ENCODE measurements at regions not wholly inside any gene's neighbourhood (a gene's known extent, or its start where the extent isn't known, plus 50 kb on each side); places are given as distances from the start of the nearest gene placed in this dataset.
A peak's percentile ranks its signal among the peaks of the same experiment; 100 is the strongest.
"Not testable (repeated sequence)": the region's sequence is repeated elsewhere in the genome, so short reads cannot be mapped to it uniquely, and the experiment has no call there.

DNA sequence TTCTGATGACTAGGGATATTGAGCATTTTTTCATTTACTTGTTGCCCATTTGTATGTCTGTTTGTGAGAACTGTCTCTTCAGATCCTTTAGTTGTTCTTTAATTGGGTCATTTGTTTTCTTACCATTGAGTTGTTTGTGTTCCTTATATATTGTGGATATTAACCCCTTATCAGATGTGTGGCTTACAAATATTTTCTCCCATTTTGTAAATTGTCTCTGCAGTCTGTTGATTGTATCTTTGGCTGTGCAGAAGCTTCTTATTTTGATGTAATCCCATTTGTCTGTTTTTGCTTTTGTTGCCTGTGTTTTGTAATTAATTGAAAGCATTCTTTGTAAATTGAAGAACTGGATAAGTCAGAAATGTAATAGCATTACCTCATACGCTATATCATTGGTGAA, 459.1 kb upstream of the FOXG1 start:
- Mint-ChIP-seq H3K27ac (ENCODE audit: unreplicated experiment) (no peak overlapping the region), H3K36me3 (ENCODE audit: unreplicated experiment) (no peaks in the 10 kb centered on the region), H3K4me1 (ENCODE audit: unreplicated experiment) (peaks cover 18% of the 10 kb centered on the region), H3K27me3 (ENCODE audit: unreplicated experiment) (no peaks in the 10 kb centered on the region), H3K4me3 (ENCODE audit: unreplicated experiment) (no peak overlapping the region), H3K9me3 (ENCODE audit: unreplicated experiment) (peaks cover 6% of the 10 kb centered on the region)
- DNase-seq (ENCODE audit: extremely low spot score, unreplicated experiment) = no peak
- TF ChIP-seq, protein P1, sequence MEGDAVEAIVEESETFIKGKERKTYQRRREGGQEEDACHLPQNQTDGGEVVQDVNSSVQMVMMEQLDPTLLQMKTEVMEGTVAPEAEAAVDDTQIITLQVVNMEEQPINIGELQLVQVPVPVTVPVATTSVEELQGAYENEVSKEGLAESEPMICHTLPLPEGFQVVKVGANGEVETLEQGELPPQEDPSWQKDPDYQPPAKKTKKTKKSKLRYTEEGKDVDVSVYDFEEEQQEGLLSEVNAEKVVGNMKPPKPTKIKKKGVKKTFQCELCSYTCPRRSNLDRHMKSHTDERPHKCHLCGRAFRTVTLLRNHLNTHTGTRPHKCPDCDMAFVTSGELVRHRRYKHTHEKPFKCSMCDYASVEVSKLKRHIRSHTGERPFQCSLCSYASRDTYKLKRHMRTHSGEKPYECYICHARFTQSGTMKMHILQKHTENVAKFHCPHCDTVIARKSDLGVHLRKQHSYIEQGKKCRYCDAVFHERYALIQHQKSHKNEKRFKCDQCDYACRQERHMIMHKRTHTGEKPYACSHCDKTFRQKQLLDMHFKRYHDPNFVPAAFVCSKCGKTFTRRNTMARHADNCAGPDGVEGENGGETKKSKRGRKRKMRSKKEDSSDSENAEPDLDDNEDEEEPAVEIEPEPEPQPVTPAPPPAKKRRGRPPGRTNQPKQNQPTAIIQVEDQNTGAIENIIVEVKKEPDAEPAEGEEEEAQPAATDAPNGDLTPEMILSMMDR (IDR thresholded peaks at IDR 0.05) = no peak

DNA sequence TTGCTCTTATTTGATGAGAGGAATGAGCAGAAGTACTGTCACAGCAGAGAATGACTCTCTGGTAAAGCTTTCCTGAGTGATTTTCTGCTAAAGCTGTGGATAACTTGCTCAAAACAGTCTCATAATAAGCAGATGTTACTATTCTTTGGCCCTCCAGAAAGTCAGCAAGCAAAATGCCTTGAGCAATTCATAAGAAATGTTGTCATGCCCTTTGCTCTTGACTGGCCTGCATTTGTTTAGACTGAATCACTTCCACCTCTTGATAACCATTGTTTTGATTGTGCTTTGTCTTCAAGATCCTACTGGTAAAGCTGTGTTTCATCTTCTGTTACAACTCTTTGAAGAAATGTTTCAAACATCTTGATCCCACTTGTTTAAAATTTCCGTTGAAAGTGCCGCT, 457.9 kb upstream of the FOXG1 start:
- Mint-ChIP-seq H3K9me3 (ENCODE audit: unreplicated experiment) (no peaks in the 10 kb centered on the region), H3K27me3 (ENCODE audit: unreplicated experiment) (no peaks in the 10 kb centered on the region), H3K27ac (ENCODE audit: unreplicated experiment) (no peak overlapping the region), H3K36me3 (ENCODE audit: unreplicated experiment) (no peaks in the 10 kb centered on the region), H3K4me1 (ENCODE audit: unreplicated experiment) (peaks cover 16% of the 10 kb centered on the region), H3K4me3 (ENCODE audit: unreplicated experiment) (no peak overlapping the region)
- no peak for DNase-seq (ENCODE audit: extremely low spot score, unreplicated experiment)
- TF ChIP-seq, protein P1 (IDR thresholded peaks at IDR 0.05) = no peak

DNA sequence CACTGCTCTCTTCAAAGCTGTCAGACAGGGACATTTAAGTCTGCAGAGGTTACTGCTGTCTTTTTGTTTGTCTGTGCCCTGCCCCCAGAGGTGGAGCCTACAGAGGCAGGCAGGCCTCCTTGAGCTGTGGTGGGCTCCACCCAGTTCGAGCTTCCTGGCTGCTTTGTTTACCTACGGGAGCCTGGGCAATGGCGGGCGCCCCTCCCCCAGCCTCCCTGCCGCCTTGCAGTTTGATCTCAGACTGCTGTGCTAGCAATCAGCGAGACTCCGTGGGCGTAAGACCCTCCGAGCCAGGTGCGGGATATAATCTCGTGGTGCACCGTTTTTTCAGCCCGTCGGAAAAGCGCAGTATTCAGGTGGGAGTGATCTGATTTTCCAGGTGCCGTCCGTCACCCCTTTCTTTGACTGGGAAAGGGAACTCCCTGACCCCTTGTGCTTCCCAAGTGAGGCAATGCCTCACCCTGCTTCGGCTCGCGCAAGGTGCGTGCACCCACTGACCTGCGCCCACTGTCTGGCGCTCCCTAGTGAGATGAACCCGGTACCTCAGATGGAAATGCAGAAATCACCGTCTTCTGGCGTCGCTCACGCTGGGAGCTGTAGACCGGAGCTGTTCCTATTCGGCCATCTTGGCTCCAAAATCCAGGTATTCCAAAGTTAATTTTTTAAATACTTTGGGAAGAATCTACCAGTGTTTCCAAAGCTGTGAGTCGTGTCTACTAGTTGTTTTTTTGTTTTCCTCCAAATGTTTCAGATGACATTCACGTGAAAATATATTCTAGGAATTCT, 448.5 kb upstream of the FOXG1 start:
- H3K4me3 Mint-ChIP-seq (ENCODE audit: unreplicated experiment) = peak overlapping the region; percentile 60
- H3K9me3 Mint-ChIP-seq (ENCODE audit: unreplicated experiment); H3K27ac Mint-ChIP-seq (ENCODE audit: unreplicated experiment); H3K4me1 Mint-ChIP-seq (ENCODE audit: unreplicated experiment); H3K36me3 Mint-ChIP-seq (ENCODE audit: unreplicated experiment); H3K27me3 Mint-ChIP-seq (ENCODE audit: unreplicated experiment); DNase-seq (ENCODE audit: extremely low spot score, unreplicated experiment): not testable (repeated sequence)

DNA sequence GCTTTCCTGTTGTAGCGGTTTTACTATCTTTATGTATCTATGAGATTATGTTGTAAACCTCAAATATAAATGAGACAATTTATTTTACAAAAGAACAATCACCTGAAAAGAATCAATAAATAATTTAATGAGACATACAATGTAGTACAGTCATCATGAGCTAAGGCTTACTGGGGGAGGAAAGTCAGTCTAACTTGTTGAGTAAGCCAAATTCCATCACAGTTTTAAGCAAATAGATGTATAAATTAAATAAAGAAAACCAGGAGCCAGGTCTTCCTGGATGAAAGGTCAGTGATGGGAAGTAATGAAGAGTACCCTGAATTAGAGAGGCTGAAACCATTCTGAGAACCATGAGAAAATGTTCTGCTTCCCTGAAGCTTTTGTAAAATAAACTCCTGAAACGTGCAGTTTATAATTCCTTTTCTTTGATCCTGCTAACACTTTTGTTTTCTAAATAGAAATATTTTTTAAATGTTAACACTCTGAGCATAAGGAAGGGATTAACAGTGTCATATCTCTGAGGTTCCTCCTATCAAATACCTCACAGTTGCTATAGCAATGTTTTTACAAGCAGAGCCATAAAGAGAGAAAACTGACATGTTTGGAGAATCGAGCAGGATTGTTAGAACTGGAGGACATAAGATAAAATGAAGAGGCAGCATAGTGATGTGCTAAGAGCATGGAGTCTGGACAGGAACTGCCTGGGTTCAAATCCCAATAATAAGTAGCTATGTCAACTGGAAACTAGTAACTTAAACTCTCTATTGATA, 444.9 kb upstream of the FOXG1 start:
- peaks cover 4% of the 10 kb centered on the region for H3K27me3 Mint-ChIP-seq (ENCODE audit: unreplicated experiment)
- no peaks in the 10 kb centered on the region for H3K4me1 Mint-ChIP-seq (ENCODE audit: unreplicated experiment)
- H3K36me3 Mint-ChIP-seq (ENCODE audit: unreplicated experiment) = no peaks in the 10 kb centered on the region
- TF ChIP-seq, protein P1 (IDR thresholded peaks at IDR 0.05) = no peak
- H3K4me3 Mint-ChIP-seq (ENCODE audit: unreplicated experiment) = no peak overlapping the region
- no peaks in the 10 kb centered on the region for H3K9me3 Mint-ChIP-seq (ENCODE audit: unreplicated experiment)
- DNase-seq (ENCODE audit: extremely low spot score, unreplicated experiment) = no peak
- no peak overlapping the region for H3K27ac Mint-ChIP-seq (ENCODE audit: unreplicated experiment)

DNA sequence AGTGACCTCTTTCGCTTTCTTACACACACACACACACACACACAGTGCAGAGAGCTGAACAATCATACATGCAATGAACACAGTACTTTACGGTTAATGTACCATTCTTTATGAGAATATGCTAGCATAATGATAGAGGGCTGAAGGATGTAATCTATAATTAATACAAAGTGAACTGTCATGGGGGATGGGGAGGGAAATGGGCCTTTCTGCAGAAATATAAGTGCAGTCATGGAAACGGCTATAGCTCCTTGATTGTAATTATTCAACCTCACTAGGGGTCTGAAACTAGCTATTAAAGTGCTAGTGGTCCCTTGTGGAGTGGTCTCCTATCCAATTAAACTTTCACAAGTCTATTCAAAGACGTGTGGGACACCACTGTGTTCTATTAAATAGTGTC, 443.2 kb upstream of the FOXG1 start:
- DNase-seq (ENCODE audit: extremely low spot score, unreplicated experiment) = no peak
- H3K27me3 Mint-ChIP-seq (ENCODE audit: unreplicated experiment) = peaks cover 12% of the 10 kb centered on the region
- H3K36me3 Mint-ChIP-seq (ENCODE audit: unreplicated experiment) = no peaks in the 10 kb centered on the region
- H3K4me1 Mint-ChIP-seq (ENCODE audit: unreplicated experiment) = no peaks in the 10 kb centered on the region
- H3K9me3 Mint-ChIP-seq (ENCODE audit: unreplicated experiment) = no peaks in the 10 kb centered on the region
- TF ChIP-seq, protein P1 (IDR thresholded peaks at IDR 0.05) = no peak
- H3K27ac Mint-ChIP-seq (ENCODE audit: unreplicated experiment) = no peak overlapping the region
- H3K4me3 Mint-ChIP-seq (ENCODE audit: unreplicated experiment) = no peak overlapping the region

All from osteocyte (in vitro differentiated cells).